ENCODE measurements at regions not wholly inside any gene's neighbourhood (a gene's known extent, or its start where the extent isn't known, plus 50 kb on each side); places are given as distances from the start of the nearest gene placed in this dataset.

GRCh38 chr19:28987177-28987576 lies 225.8 kb downstream of the UQCRFS1 start:
- TF ChIP-seq CTCF (IDR thresholded peaks at IDR 0.05) (no peak), POLR2A (IDR thresholded peaks at IDR 0.05) (no peak)
